SH-SY5Y (cell line): ENCODE measurements at regions not wholly inside any gene's neighbourhood (a gene's known extent, or its start where the extent isn't known, plus 50 kb on each side); places are given as distances from the start of the nearest gene placed in this dataset.

Experiments used
- GATA2 ChIP-seq: IDR thresholded peaks from 2 replicates; pipeline ENCODE4 v1.6.1; 2011; ENCODE audit warnings: mild to moderate bottlenecking, low read depth, low read length
- GATA3 ChIP-seq: IDR thresholded peaks from 2 replicates; pipeline ENCODE4 v1.6.1; 2011; ENCODE audit warnings: low read depth, mild to moderate bottlenecking, low read length, moderate library complexity

GRCh38 chr6:16043171-16044135 lies 85.4 kb upstream of the MYLIP start:
- no peak for TF ChIP-seq GATA2
- no peak for TF ChIP-seq GATA3
